ENCODE measurements at regions not wholly inside any gene's neighbourhood (a gene's known extent, or its start where the extent isn't known, plus 50 kb on each side); places are given as distances from the start of the nearest gene placed in this dataset.
"Not testable (repeated sequence)": the region's sequence is repeated elsewhere in the genome, so short reads cannot be mapped to it uniquely, and the experiment has no call there.

DNA sequence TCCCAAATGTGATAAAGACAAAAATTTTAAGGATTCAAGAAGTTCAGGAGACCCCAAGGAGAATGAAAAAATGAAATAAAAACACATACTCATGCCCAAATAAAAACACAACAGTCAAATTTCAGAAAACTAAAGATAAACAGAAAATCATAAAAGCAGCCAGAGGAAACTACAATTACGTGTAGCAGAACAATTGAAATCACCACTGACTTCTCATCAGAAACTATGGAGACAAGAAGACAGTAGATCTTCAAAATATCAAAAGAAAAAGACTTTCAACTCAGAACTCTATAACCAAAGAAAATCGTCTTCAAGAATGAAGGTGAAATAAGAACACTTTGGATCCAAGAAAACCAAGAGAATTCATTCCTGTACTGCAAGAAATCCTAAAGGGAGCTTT lies 54.9 kb downstream of the DIO3 start:
- no peak for DNase-seq

GRCh38 chr14:101619484-101619883 lies 58.2 kb downstream of the DIO3 start:
- DNase-seq = no peak

DNA sequence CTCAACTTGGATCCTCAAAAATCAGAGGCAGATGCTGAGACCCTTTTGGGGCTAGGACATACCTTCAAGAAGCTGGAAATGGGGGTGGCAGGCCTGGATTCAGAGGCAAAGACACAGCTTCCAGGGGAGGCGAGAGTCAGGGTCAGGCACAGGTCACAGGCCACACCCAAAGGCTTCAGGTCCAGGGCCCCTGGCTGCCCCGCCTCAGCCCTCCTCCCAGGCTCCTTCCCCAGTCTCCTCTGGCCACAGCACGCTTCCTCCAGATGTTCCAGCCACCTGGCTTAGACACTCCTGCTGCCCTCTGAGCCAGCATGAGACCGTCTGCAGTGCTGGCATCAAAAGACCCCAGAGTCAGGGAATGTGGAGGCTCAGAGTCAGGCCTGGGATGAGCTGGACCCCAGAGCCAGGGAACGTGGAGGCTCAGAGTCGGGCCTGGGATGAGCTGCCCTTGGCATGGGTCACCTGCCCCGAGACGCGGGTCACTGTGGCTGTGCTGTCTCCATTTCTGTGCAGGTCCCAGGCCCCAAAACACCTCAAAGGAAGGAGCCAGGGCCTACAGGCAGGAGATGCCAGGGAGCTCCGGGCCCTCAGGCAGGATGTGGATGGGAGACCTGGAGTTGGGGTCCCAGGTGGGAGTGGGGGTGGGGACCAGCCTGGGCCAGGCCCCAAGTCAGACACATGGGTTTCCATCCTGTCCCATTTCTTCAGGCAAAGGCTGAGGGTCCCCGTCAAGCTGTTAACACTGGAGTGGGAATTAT lies 58.9 kb downstream of the DIO3 start:
- DNase-seq = no peak

GRCh38 chr14:101620821-101621785 lies 59.8 kb downstream of the DIO3 start:
- DNase-seq = no peak

- no peak for DNase-seq
These were observed 61.2 kb downstream of the DIO3 start for GRCh38 chr14:101622251-101623076.

GRCh38 chr14:101623077-101623372 lies 61.7 kb downstream of the DIO3 start:
- DNase-seq = no peak

DNA sequence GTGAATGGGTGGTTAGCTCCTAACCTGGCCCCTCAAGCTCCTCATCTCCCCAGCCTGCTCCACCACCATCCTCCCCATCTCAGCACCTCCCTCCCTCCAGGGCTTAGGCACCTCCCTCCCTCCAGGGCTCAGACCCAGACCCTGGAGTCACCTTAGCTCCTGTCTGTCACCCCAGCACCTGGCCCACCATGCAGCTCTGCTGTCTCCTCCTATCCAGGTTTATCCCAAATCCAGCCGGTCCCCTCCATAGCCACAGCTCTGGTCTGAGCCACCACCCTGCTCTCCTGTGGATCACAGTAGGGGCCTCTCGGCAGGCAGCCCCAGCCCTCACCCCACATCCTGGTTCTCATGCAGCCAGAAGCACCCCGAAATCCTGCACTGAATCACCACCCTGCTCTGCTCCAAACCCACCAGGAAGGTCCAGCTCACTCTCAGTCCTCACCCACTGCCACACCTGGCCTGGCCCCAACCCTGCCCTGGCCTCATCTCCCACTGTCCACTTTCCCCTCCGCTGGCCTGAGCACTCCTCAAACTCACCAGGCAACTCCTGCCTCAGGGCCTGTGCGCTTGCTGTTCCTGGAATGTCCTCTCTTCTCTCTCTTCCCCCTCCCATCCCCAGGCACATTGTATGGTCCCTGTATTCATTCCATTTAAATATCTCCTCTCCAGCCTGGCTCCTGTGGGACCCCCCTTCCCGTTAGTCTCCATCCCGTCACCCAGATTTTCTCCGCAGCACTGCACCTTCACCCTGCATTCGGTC lies 62.6 kb downstream of the DIO3 start:
- no peak for DNase-seq

DNA sequence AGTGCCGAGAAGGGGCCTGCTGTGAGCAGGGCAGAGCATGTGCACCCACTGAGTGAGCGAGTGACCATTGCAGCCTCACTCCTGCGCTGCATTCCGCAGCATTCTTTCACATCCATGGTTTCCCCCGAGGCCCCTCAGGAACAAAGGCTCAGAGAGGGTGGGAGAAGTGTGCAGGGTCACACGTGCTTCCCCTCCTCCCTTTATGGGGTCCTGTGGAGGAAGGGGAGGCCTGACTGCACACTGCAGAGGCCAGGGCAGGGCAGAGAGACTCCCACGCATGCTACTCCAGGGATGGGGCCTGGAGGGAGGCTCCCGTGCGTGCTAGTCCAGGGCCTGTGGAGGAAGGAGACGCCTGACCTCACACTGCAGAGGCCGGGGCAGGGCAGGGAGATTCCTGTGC lies 63.2 kb downstream of the DIO3 start:
- DNase-seq = no peak

DNA sequence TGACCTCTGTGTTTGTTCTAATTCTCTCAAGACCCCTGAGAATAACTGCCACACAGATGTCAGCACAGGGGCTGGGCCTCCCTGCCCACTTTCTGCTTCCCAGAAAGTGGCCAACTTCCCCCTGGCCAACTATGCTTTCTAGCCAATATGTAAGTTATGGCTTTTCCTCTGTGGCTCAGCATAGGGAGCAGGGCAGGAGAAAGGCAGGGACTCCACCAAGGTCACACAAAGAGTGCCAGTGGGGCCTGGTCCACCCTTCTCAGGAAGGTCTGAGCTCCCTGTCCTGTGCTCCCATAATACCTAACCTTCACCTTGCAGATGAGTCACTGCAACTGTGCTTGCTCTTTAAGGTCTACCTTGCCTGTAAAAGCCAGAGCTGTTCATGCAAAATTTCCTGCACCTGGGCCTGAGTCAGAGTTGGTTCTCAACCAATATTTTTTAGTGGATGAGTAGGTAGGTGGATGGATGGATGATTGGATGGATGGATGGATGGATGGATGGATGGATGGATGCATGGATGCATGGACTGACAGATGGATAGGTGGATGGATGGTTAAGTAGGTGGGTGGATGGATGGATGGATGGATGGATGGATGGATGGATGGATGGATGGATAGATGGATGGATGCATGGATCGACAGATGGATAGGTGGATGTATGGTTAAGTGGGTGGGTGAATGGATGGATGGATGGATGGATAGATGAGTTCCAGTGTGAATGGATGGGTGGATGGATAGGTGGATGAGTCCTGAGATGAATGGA lies 64.2 kb downstream of the DIO3 start:
- no peak for DNase-seq

DNA sequence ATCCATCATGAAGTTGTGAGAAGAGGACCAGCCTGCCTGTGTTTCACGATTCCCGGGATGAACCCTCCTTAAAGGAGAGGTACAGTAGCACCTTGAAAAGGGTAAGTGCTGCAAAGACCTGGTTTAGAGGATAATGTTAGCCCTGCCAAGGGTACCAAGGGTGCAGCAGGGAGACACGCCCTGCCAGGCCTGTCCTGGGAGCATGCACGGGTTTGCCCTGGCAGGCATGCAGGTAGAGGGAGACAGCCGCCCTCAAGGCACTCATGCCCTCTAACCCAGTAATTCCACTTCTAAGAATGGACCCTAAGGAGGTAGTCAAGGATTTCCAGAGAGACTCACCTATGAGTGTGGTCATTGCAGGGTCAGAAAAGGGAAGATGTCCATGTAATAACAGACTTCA lies 65.0 kb downstream of the DIO3 start:
- no peak for DNase-seq

GRCh38 chr14:101627915-101628262 lies 66.6 kb downstream of the DIO3 start:
- DNase-seq = no peak

DNA sequence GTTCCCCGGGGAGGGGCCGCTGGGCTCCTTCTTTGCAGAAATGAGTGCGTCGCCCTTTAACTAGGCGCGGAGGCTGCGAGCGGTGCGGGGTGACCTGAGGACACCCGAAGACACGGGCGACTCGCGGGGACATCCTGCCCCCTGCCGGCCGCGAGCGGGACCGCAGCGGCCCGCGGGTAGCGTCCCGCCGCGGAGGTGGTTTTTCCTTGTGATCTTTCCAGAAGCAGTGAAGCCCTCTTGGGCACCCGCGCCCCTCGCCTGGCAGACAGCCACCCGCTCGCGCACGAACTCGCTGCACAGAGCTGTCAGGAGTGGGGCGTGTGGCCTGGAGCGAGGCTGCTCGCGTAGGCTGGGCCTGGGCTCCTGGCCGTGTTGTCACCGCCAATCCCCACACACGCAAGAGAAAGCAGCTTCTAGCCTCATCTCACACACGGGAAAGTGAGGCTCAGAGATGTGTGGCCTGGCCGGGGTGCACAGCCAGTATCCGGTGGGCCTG lies 67.2 kb downstream of the DIO3 start:
- peak in 13 of 14 donors; percentile 14 to 77 (median 53) for DNase-seq

DNA sequence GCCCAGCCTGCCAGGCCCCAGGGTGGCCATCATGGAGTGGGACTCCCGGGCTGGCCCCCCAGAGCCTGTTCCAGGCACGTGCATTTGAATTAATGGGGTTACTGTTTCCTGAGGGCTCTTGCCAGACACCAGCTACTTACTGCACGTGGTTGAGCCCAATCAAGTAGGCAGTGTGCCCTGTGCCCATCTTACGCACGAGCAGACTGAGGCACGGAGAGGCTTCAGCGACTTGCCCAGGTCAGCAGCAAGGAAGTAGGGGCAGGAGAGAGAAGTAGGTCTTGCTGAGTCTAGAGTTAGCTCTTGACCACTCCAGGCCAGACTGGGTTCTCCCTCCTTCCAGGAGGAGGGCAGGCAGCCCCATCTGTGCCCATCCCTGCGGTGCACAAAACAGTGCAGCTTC lies 67.7 kb downstream of the DIO3 start:
- no peak for DNase-seq

GRCh38 chr14:101630056-101630965 lies 69.0 kb downstream of the DIO3 start:
- DNase-seq = no peak

GRCh38 chr14:101631199-101631598 lies 69.9 kb downstream of the DIO3 start:
- no peak for DNase-seq

- DNase-seq = not testable (repeated sequence)
These were observed 70.7 kb downstream of the DIO3 start for GRCh38 chr14:101631970-101632369.

DNA sequence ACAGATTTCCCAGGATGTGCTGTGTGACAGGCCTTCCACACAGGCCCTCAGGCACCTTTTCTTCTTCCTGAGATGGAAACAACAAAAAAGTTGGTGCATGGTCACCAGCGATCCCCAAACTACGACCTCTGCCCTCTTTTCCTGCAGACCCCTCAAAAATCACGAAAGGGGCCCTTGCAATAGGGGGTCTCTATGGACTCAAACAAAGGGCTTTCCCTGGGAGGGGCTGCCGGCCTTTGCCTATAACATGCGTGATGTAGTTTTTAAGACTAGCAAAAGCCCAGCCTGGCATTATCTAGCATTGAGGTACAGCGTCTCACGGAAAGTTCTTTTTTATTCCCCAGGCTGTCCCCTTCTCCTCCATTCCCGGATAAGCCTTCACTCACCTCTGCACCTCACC lies 71.2 kb downstream of the DIO3 start:
- no peak for DNase-seq

- no peak for DNase-seq
These were observed 72.0 kb downstream of the DIO3 start for GRCh38 chr14:101633276-101633675.

DNA sequence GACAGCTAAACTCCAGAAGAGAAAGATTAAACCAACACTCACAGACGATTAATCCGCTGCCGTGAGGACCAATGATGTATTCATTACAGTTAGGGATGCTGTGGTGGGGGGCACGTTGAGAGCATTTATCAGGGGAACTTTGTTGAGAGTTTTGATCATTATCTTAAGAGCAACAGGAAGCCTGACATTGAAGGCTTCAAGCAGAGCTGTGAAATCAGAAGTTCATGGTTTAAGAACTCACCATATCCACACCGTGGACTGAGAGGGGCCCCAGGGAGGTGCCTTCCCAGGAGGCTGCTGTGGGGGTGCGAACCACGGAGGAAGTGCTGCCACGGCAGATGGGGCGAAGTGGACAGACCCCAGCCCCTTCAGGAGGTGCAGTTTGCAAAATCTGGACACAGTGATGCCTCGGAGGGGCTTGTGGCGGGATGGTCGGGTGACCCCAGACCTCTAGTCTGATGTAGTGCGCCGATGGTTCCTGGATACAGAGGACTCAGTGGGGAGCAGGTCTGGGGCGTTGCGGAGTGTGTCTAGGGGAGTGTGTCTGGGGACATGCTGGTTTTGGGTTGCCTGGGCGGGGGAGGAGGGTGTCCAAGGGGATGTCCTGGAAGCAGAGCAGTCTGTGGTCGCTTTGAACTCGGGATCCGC lies 73.0 kb downstream of the DIO3 start:
- DNase-seq = no peak
